HG03520 (cell line): ENCODE measurements at regions not wholly inside any gene's neighbourhood (a gene's known extent, or its start where the extent isn't known, plus 50 kb on each side); places are given as distances from the start of the nearest gene placed in this dataset.
"Not testable (repeated sequence)": the region's sequence is repeated elsewhere in the genome, so short reads cannot be mapped to it uniquely, and the experiment has no call there.

Experiments used
- ATAC-seq: cut with Tn5 transposase; IDR thresholded peaks from one replicate; pipeline ENCODE4 v1.9.1; 2021; ENCODE audit warnings: mild to moderate bottlenecking, moderate library complexity; ENCODE audit not compliant: unreplicated experiment

GRCh38 chr2:113341191-113341869, 62.6 kb upstream of the PAX8 start:
- no peak for ATAC-seq

GRCh38 chr2:113337809-113338208, 59.1 kb upstream of the PAX8 start:
- ATAC-seq = no peak

GRCh38 chr2:113336040-113336439, 57.3 kb upstream of the PAX8 start:
- not testable (repeated sequence) for ATAC-seq

- no peak for ATAC-seq
Observed at GRCh38 chr2:113334147-113334546, 55.4 kb upstream of the PAX8 start.

GRCh38 chr2:113333735-113334134, 55.0 kb upstream of the PAX8 start:
- ATAC-seq = not testable (repeated sequence)

GRCh38 chr2:113330060-113330767, 51.5 kb upstream of the PAX8 start:
- not testable (repeated sequence) for ATAC-seq

- not testable (repeated sequence) for ATAC-seq
Observed at GRCh38 chr2:113328973-113329372, 50.3 kb upstream of the PAX8 start.

GRCh38 chr2:113328572-113328971, 49.9 kb upstream of the PAX8 start:
- not testable (repeated sequence) for ATAC-seq
